ENCODE measurements at regions not wholly inside any gene's neighbourhood (a gene's known extent, or its start where the extent isn't known, plus 50 kb on each side); places are given as distances from the start of the nearest gene placed in this dataset.
"Not testable (repeated sequence)": the region's sequence is repeated elsewhere in the genome, so short reads cannot be mapped to it uniquely, and the experiment has no call there.

GRCh38 chr5:56309262-56309826 is 76.2 kb upstream of the ANKRD55 start:
- DNase-seq: no peak

- no peak for DNase-seq
These were observed 74.7 kb upstream of the ANKRD55 start for GRCh38 chr5:56307714-56308333.

- no peak for DNase-seq
These were observed 73.5 kb upstream of the ANKRD55 start for GRCh38 chr5:56306433-56307150.

- no peak for DNase-seq
These were observed 72.1 kb upstream of the ANKRD55 start for GRCh38 chr5:56305001-56305950.

- no peak for DNase-seq
These were observed 70.4 kb upstream of the ANKRD55 start for GRCh38 chr5:56303511-56303910.

GRCh38 chr5:56302027-56302426 is 68.9 kb upstream of the ANKRD55 start:
- no peak for DNase-seq

- no peak for DNase-seq
These were observed 67.9 kb upstream of the ANKRD55 start for GRCh38 chr5:56301069-56301468.

GRCh38 chr5:56299212-56299611 is 66.1 kb upstream of the ANKRD55 start:
- no peak for DNase-seq

GRCh38 chr5:56298336-56299090 is 65.4 kb upstream of the ANKRD55 start:
- no peak for DNase-seq

GRCh38 chr5:56297851-56298250 is 64.7 kb upstream of the ANKRD55 start:
- no peak for DNase-seq

- not testable (repeated sequence) for DNase-seq
These were observed 62.2 kb upstream of the ANKRD55 start for GRCh38 chr5:56295311-56295710.

- no peak for DNase-seq
These were observed 61.2 kb upstream of the ANKRD55 start for GRCh38 chr5:56294354-56294753.

- DNase-seq: not testable (repeated sequence)
These were observed 59.7 kb upstream of the ANKRD55 start for GRCh38 chr5:56292874-56293273.

- no peak for DNase-seq
These were observed 58.7 kb upstream of the ANKRD55 start for GRCh38 chr5:56291661-56292374.

GRCh38 chr5:56291079-56291643 is 58.0 kb upstream of the ANKRD55 start:
- DNase-seq: no peak

GRCh38 chr5:56290378-56291078 is 57.4 kb upstream of the ANKRD55 start:
- no peak for DNase-seq

- DNase-seq: no peak
These were observed 56.5 kb upstream of the ANKRD55 start for GRCh38 chr5:56289602-56289987.

GRCh38 chr5:56288873-56289601 is 55.9 kb upstream of the ANKRD55 start:
- no peak for DNase-seq

GRCh38 chr5:56286015-56286884 is 53.1 kb upstream of the ANKRD55 start:
- DNase-seq: no peak
